Psoas muscle (tissue), 7 donors: ENCODE measurements at regions not wholly inside any gene's neighbourhood (a gene's known extent, or its start where the extent isn't known, plus 50 kb on each side); places are given as distances from the start of the nearest gene placed in this dataset.

ENCODE experiments used
- ATAC-seq, 4 donors: fragments of 200-7000 bp; cut with Tn5 transposase; one replicate each; pipeline ENCODE4 v1.9.1; 2020; ENCODE audit warnings: moderate library complexity in 3 of 4, mild to moderate bottlenecking in 2 of 4
- DNase-seq, 2 donors: peaks; one replicate each; pipeline ENCODE4 v3.0.0-alpha.2; 2020
- H3K27ac ChIP-seq: fragments of 200-600 bp; one replicate; pipeline ENCODE4 v1.8.0; 2022
- H3K27me3 ChIP-seq, 3 donors: fragments of 200-600 bp in 1 of 3; one replicate each; pipeline versions ENCODE4 v1.6.1 to v1.8.0; 2013 to 2022; ENCODE audit warnings: low read length in 2 of 3, mild to moderate bottlenecking in 2 of 3, moderate library complexity in 1 of 3; ENCODE audit not compliant: insufficient read depth in 3 of 3
- H3K36me3 ChIP-seq, 2 donors: fragments of 200-600 bp in 1 of 2; one replicate each; pipeline versions ENCODE4 v1.6.1 to v1.8.0; 2013 to 2022; ENCODE audit warnings: low read depth in 1 of 2, mild to moderate bottlenecking in 1 of 2, moderate library complexity in 1 of 2; ENCODE audit not compliant: insufficient read depth in 1 of 2
- H3K4me1 ChIP-seq: fragments of 200-600 bp; one replicate; pipeline ENCODE4 v1.8.0; 2022
- H3K4me3 ChIP-seq: fragments of 200-600 bp; one replicate; pipeline ENCODE4 v1.8.0; 2022; ENCODE audit warnings: mild to moderate bottlenecking
- H3K9me3 ChIP-seq: fragments of 200-600 bp; one replicate; pipeline ENCODE4 v1.8.0; 2022
- CTCF ChIP-seq: fragments of 200-600 bp; IDR thresholded peaks from one replicate; pipeline ENCODE4 v1.8.0; 2022; ENCODE audit warnings: antibody characterized with exemption
- WGBS, 3 donors: extraction: QIAGEN DNeasy Blood & Tissue Kit; methylation state at CpG; one replicate each; pipeline versions ENCODE4 v1.1.6 to v1.1.7; 2013; 5-methylcytosine and 5-hydroxymethylcytosine counted together
- intact Hi-C, 2 donors: fragments of 100-400 bp; cut with DNase I; formaldehyde crosslinking; loops; one replicate each; pipeline versions ENCODE4 v1.11.0 to v1.14.2; 2022
- donor health status: healthy with polysubstance abuse.
- donor health status: DM: no; HTN: no; CAD: no; lungs with moderate emphysema.
- donor health status: Bipolar disorder and iron deficiency.
- donor health status: healthy.
- donor health status: DM: yes; HTN: yes; CAD: no.
- donor health status: DM: no; HTN: no; CAD: no.
- donor health status: DM: yes; HTN: yes; CAD: no.

- Histone ChIP-seq H3K36me3 (no peaks in the 10 kb centered on the region), H3K4me1 (no peaks in the 10 kb centered on the region), H3K4me3 (no peak overlapping the region), H3K27me3 (no peaks in the 10 kb centered on the region), H3K27ac (no peak overlapping the region), H3K9me3 (no peaks in the 10 kb centered on the region)
- 58 to 59% (median 58%) methylated on average over 4 of the region's 4 CpGs for WGBS, 3 donors
- no peak for ATAC-seq
- TF ChIP-seq CTCF = no peak
- intact Hi-C loops = no loop called here
- no peak for DNase-seq
These were observed 123.0 kb upstream of the SP4 start for GRCh38 chr7:21304808-21305375.

GRCh38 chr7:21305455-21306235, 122.2 kb upstream of the SP4 start:
- Histone ChIP-seq H3K4me1 (no peaks in the 10 kb centered on the region), H3K27me3 (no peaks in the 10 kb centered on the region), H3K4me3 (no peak overlapping the region), H3K36me3 (no peaks in the 10 kb centered on the region), H3K27ac (no peak overlapping the region), H3K9me3 (no peaks in the 10 kb centered on the region)
- DNase-seq (no peak), ATAC-seq (no peak)
- no peak for TF ChIP-seq CTCF
- WGBS, 3 donors = 51 to 60% (median 55%) methylated on average over 3 of the region's 3 CpGs
- intact Hi-C loops = no loop called here

GRCh38 chr7:21314954-21315353, 112.9 kb upstream of the SP4 start:
- no peaks in the 10 kb centered on the region for H3K27me3 ChIP-seq
- H3K27ac ChIP-seq = no peak overlapping the region
- DNase-seq = no peak
- H3K4me3 ChIP-seq = no peak overlapping the region
- H3K9me3 ChIP-seq = no peaks in the 10 kb centered on the region
- no peak for TF ChIP-seq CTCF
- no peaks in the 10 kb centered on the region for H3K4me1 ChIP-seq
- WGBS, 3 donors = 64 to 73% (median 72%) methylated on average over 2 of the region's 2 CpGs
- H3K36me3 ChIP-seq = no peaks in the 10 kb centered on the region
- no peak for ATAC-seq
- intact Hi-C loops = no loop called here

- Histone ChIP-seq H3K4me3 (no peak overlapping the region), H3K27ac (no peak overlapping the region), H3K4me1 (no peaks in the 10 kb centered on the region), H3K9me3 (no peaks in the 10 kb centered on the region), H3K36me3 (no peaks in the 10 kb centered on the region), H3K27me3 (peaks cover 0 to 3% (median 0%) of the 10 kb centered on the region in 3 donors)
- intact Hi-C loops = no loop called here
- TF ChIP-seq CTCF = no peak
- DNase-seq (no peak), ATAC-seq (no peak)
- 31 to 43% (median 36%) methylated on average over 6 of the region's 6 CpGs for WGBS, 3 donors
These were observed 109.6 kb upstream of the SP4 start for GRCh38 chr7:21317966-21318915.
